Upper lobe of left lung (tissue), 4 donors: ENCODE measurements at regions not wholly inside any gene's neighbourhood (a gene's known extent, or its start where the extent isn't known, plus 50 kb on each side); places are given as distances from the start of the nearest gene placed in this dataset.

ENCODE experiments used
- CTCF ChIP-seq, 6 experiments: fragments of 450-650 bp in 4 of 6; fragments of 200-600 bp in 2 of 6; sonication (generic) in 2 of 6; IDR thresholded peaks; one replicate each; pipeline ENCODE4 v1.5.1; 2016 to 2019; ENCODE audit warnings: antibody characterized with exemption in 6 of 6
- POLR2A ChIP-seq, 4 donors: fragments of 450-650 bp; IDR thresholded peaks; one replicate each; pipeline ENCODE4 v1.5.1; 2016 to 2017; ENCODE audit warnings: antibody characterized with exemption in 4 of 4, mild to moderate bottlenecking in 2 of 4
- POLR2AphosphoS5 ChIP-seq, 2 donors: sonication (generic); formaldehyde crosslinking; IDR thresholded peaks; one replicate each; pipeline ENCODE4 v1.5.1; 2017; ENCODE audit warnings: antibody characterized with exemption in 2 of 2

- TF ChIP-seq POLR2A (IDR thresholded peaks at IDR 0.05) (no peak), CTCF (IDR thresholded peaks at IDR 0.05) (no peak), POLR2AphosphoS5 (IDR thresholded peaks at IDR 0.05) (no peak)
Measured at GRCh38 chr2:74735009-74735408, 81.0 kb downstream of the SEMA4F start.
